RWPE1 (cell line): ENCODE measurements at regions not wholly inside any gene's neighbourhood (a gene's known extent, or its start where the extent isn't known, plus 50 kb on each side); places are given as distances from the start of the nearest gene placed in this dataset.

Experiments used
- CTCF ChIA-PET: fragments of 350-600 bp; sonication (Branson Sonifier 250); formaldehyde crosslinking; extraction: SDS; loops from one replicate; lab custom pipeline; 2021; lab: Yijun Ruan, JAX
- POLR2A ChIA-PET: fragments of 400-600 bp; formaldehyde crosslinking; extraction: SDS; loops from one replicate; lab custom pipeline; 2020; ENCODE audit warnings: antibody characterized with exemption; ENCODE audit not compliant: low non-redundant PET; lab: Yijun Ruan, JAX
- DNase-seq: peaks from one replicate; pipeline ENCODE4 v3.0.0; 2012; ENCODE audit warnings: low spot score
- H3K27ac ChIP-seq: fragments of 450-650 bp; 2 replicates; pipeline ENCODE4 v1.5.1; 2017
- CTCF ChIP-seq: fragments of 450-650 bp; conservative IDR thresholded peaks from 2 replicates; pipeline ENCODE4 v1.5.1; 2017; ENCODE audit warnings: low read depth, mild to moderate bottlenecking

- ChIA-PET POLR2A (no interaction called here), CTCF (interaction anchor here (0.6 kb wide), 1 partner anchor 319 kb away, joined by 4 read pairs; no protein-coding TSS in a partner anchor)
- no peak overlapping the region for H3K27ac ChIP-seq
- DNase-seq: no peak
- TF ChIP-seq CTCF: no peak
These were observed 156.5 kb downstream of the MOXD1 start for GRCh38 chr6:132244744-132245143.

GRCh38 chr6:132236744-132237143 lies 164.5 kb downstream of the MOXD1 start:
- CTCF ChIA-PET: no interaction called here

GRCh38 chr6:132236281-132236680 lies 165.0 kb downstream of the MOXD1 start:
- TF ChIP-seq CTCF: no peak
- DNase-seq: no peak
- CTCF ChIA-PET: no interaction called here
- POLR2A ChIA-PET: no interaction called here
- no peak overlapping the region for H3K27ac ChIP-seq

More at GRCh38 chr6:132236744-132237143, 164.5 kb downstream of the MOXD1 start:
- no peak for DNase-seq
- no peak overlapping the region for H3K27ac ChIP-seq
- POLR2A ChIA-PET: no interaction called here
- no peak for TF ChIP-seq CTCF

- no peak for TF ChIP-seq CTCF
- ChIA-PET CTCF (no interaction called here), POLR2A (no interaction called here)
- no peak overlapping the region for H3K27ac ChIP-seq
- no peak for DNase-seq
These were observed 165.5 kb downstream of the MOXD1 start for GRCh38 chr6:132235596-132236280.

- no peak for TF ChIP-seq CTCF
- ChIA-PET CTCF (interaction anchor here (0.8 kb wide), 1 partner anchor 310 kb away, joined by 3 read pairs; no protein-coding TSS in a partner anchor), POLR2A (no interaction called here)
- DNase-seq: no peak
- no peak overlapping the region for H3K27ac ChIP-seq
These were observed 166.9 kb downstream of the MOXD1 start for GRCh38 chr6:132234356-132234755.

- POLR2A ChIA-PET: no interaction called here
These were observed 170.0 kb downstream of the MOXD1 start for GRCh38 chr6:132231121-132231884.

More at GRCh38 chr6:132231121-132231884, 170.0 kb downstream of the MOXD1 start:
- H3K27ac ChIP-seq: no peak overlapping the region
- CTCF ChIA-PET: interaction anchor here (0.7 to 1.2 kb wide), 2 partner anchors 308 to 1397 kb away, joined by 4 read pairs; no protein-coding TSS in a partner anchor
- DNase-seq: no peak
- TF ChIP-seq CTCF: no peak
